ENCODE measurements at regions not wholly inside any gene's neighbourhood (a gene's known extent, or its start where the extent isn't known, plus 50 kb on each side); places are given as distances from the start of the nearest gene placed in this dataset.

- DNase-seq (ENCODE audit: low spot score) (no peak), ATAC-seq (no peak)
Observed at GRCh38 chr4:167775375-167775774, 317.0 kb upstream of the ANXA10 start.

More at GRCh38 chr4:167775375-167775774, 317.0 kb upstream of the ANXA10 start:
- Mint-ChIP-seq H3K4me3 (no peak overlapping the region), H3K4me1 (no peaks in the 10 kb centered on the region), H3K36me3 (no peaks in the 10 kb centered on the region), H3K9me3 (peaks cover 7% of the 10 kb centered on the region), H3K27me3 (ENCODE audit: low read depth) (no peaks in the 10 kb centered on the region), H3K27ac (no peak overlapping the region)
- ChIA-PET POLR2A (no interaction called here), CTCF (no interaction called here)
- no peak for TF ChIP-seq IRF1 (CRISPR knock-in tag; IDR thresholded peaks at IDR 0.05)
- TF ChIP-seq ERG (CRISPR knock-in tag; IDR thresholded peaks at IDR 0.05) = no peak
- TF ChIP-seq USF2 (CRISPR knock-in tag; IDR thresholded peaks at IDR 0.05) = no peak
- TF ChIP-seq ATF6 (CRISPR knock-in tag; IDR thresholded peaks at IDR 0.05) = no peak
- TF ChIP-seq MYBL2 (CRISPR knock-in tag; IDR thresholded peaks at IDR 0.05) = no peak
- TF ChIP-seq GABPB1 (CRISPR knock-in tag; IDR thresholded peaks at IDR 0.05) = no peak
- TF ChIP-seq ZBTB21 (CRISPR knock-in tag; IDR thresholded peaks at IDR 0.05; ENCODE audit: borderline replicate concordance) = no peak
- TF ChIP-seq TP53 (CRISPR knock-in tag; IDR thresholded peaks at IDR 0.05) = no peak
- no peak for TF ChIP-seq ETV6 (CRISPR knock-in tag; IDR thresholded peaks at IDR 0.05)
- no peak for TF ChIP-seq FOXK1 (CRISPR knock-in tag; IDR thresholded peaks at IDR 0.05)
- TF ChIP-seq ZSCAN18 (CRISPR knock-in tag; IDR thresholded peaks at IDR 0.05) = no peak
- TF ChIP-seq ATF2 (CRISPR knock-in tag; IDR thresholded peaks at IDR 0.05; ENCODE audit: borderline replicate concordance, low read depth) = no peak
- no peak for TF ChIP-seq ESRRA (CRISPR knock-in tag; IDR thresholded peaks at IDR 0.05; ENCODE audit: borderline replicate concordance)
- no peak for TF ChIP-seq KAT7 (CRISPR knock-in tag; IDR thresholded peaks at IDR 0.05; ENCODE audit: borderline replicate concordance)
- TF ChIP-seq TEAD1 (CRISPR knock-in tag; IDR thresholded peaks at IDR 0.05) = no peak
- TF ChIP-seq ATF3 (CRISPR knock-in tag; conservative IDR thresholded peaks at IDR 0.05) = no peak
- TF ChIP-seq NR1H2 (CRISPR knock-in tag; IDR thresholded peaks at IDR 0.05) = no peak
- TF ChIP-seq MXD4 (CRISPR knock-in tag; IDR thresholded peaks at IDR 0.05; ENCODE audit: borderline replicate concordance) = no peak
